IMR-90 (cell line): ENCODE measurements at regions not wholly inside any gene's neighbourhood (a gene's known extent, or its start where the extent isn't known, plus 50 kb on each side); places are given as distances from the start of the nearest gene placed in this dataset.

ENCODE experiments used
- ATAC-seq: fragments of 200-7000 bp; cut with Tn5 transposase; 2 replicates; pipeline ENCODE4 v1.9.1; 2020; ENCODE audit warnings: low read depth, mild to moderate bottlenecking, moderate library complexity
- BruUV-seq: library from RNA; stranded (reverse); fragments of 400-500 nt; replicated peaks from 2 replicates; lab custom pipeline; 2021; lab: Mats Ljungman, UMichigan
- CTCF ChIA-PET: fragments of 300-600 bp; formaldehyde crosslinking; extraction: SDS; loops from one replicate; lab custom pipeline; 2021; ENCODE audit warnings: antibody characterized with exemption; lab: Yijun Ruan, JAX
- POLR2A ChIA-PET: fragments of 300-600 bp; sonication (Branson Sonifier 250); formaldehyde crosslinking; loops from one replicate; lab custom pipeline; 2022; ENCODE audit warnings: antibody characterized with exemption; ENCODE audit not compliant: unreplicated experiment; lab: Charles Lee
- DNase-seq: peaks from one replicate; pipeline ENCODE4 v3.0.0; 2013
- H2AFZ ChIP-seq: replicated peaks from 2 replicates; pipeline ENCODE3; 2013; ENCODE audit warnings: low read length, mild to moderate bottlenecking; ENCODE audit not compliant: poor library complexity
- H2AK5ac ChIP-seq: 2 replicates; pipeline ENCODE4 v1.6.1; 2013; ENCODE audit warnings: low read depth, low read length, inconsistent platforms
- H2AK9ac ChIP-seq: replicated peaks from 2 replicates; pipeline ENCODE3; 2013; ENCODE audit warnings: mild to moderate bottlenecking, low read depth, low read length, moderate library complexity; ENCODE audit not compliant: poor library complexity
- H2BK120ac ChIP-seq: 2 replicates; pipeline ENCODE4 v1.6.1; 2013; ENCODE audit warnings: low read depth, low read length, inconsistent platforms
- H2BK15ac ChIP-seq: 3 replicates; pipeline ENCODE4 v1.6.1; 2013; ENCODE audit warnings: low read depth, low read length, inconsistent platforms
- H2BK20ac ChIP-seq: 2 replicates; pipeline ENCODE4 v1.6.1; 2013; ENCODE audit warnings: low read depth, mild to moderate bottlenecking, inconsistent platforms, low read length, moderate library complexity
- H2BK5ac ChIP-seq: 2 replicates; pipeline ENCODE4 v1.6.1; 2013; ENCODE audit warnings: mild to moderate bottlenecking, low read depth, low read length, inconsistent platforms; ENCODE audit not compliant: poor library complexity, severe bottlenecking
- H3K14ac ChIP-seq: replicated peaks from 2 replicates; pipeline ENCODE4 v1.6.1; 2013; ENCODE audit warnings: low read depth, low read length, inconsistent platforms
- H3K18ac ChIP-seq: 2 replicates; pipeline ENCODE4 v1.6.1; 2013; ENCODE audit warnings: low read depth, low read length, control low read depth
- H3K23ac ChIP-seq: 2 replicates; pipeline ENCODE4 v1.6.1; 2013; ENCODE audit warnings: low read depth, low read length, inconsistent platforms
- H3K27ac ChIP-seq: 2 replicates; pipeline ENCODE4 v1.5.1; 2013; ENCODE audit warnings: mild to moderate bottlenecking, control low read depth, low read length; ENCODE audit not compliant: insufficient read depth
- H3K27me3 ChIP-seq: 2 replicates; pipeline ENCODE4 v1.6.1; 2013; ENCODE audit warnings: low read length; ENCODE audit not compliant: control insufficient read depth, insufficient read depth
- H3K36me3 ChIP-seq: 2 replicates; pipeline ENCODE4 v1.6.1; 2013; ENCODE audit warnings: low read length, mixed read lengths; ENCODE audit not compliant: control insufficient read depth, insufficient read depth
- H3K4ac ChIP-seq: 2 replicates; pipeline ENCODE4 v1.6.1; 2013; ENCODE audit warnings: low read depth, low read length, inconsistent platforms
- H3K4me1 ChIP-seq: 2 replicates; pipeline ENCODE4 v1.6.1; 2013; ENCODE audit warnings: low read length, mixed read lengths; ENCODE audit not compliant: control insufficient read depth, insufficient read depth
- H3K4me2 ChIP-seq: 2 replicates; pipeline ENCODE4 v1.6.1; 2013; ENCODE audit warnings: low read depth, mild to moderate bottlenecking, control low read depth, low read length, moderate library complexity
- H3K4me3 ChIP-seq: 2 replicates; pipeline ENCODE4 v1.5.1; 2013; ENCODE audit warnings: low read depth, mild to moderate bottlenecking, control low read depth, low read length, moderate library complexity; ENCODE audit not compliant: insufficient read depth
- H3K56ac ChIP-seq: 2 replicates; pipeline ENCODE4 v1.6.1; 2013; ENCODE audit warnings: low read length, inconsistent platforms; ENCODE audit not compliant: insufficient read depth; ENCODE audit errors: extremely low read depth
- H3K79me1 ChIP-seq, 2 experiments: 2 replicates each; pipeline ENCODE4 v1.6.1; 2013; ENCODE audit warnings: low read length in 2 of 2, inconsistent platforms in 1 of 2, low read depth in 1 of 2
- H3K9ac ChIP-seq: 2 replicates; pipeline ENCODE4 v1.6.1; 2013; ENCODE audit warnings: low read depth, low read length, control low read depth
- H3K9me1 ChIP-seq: 2 replicates; pipeline ENCODE4 v1.6.1; 2013; ENCODE audit warnings: low read length, inconsistent platforms; ENCODE audit not compliant: insufficient read depth
- H3K9me3 ChIP-seq: 2 replicates; pipeline ENCODE4 v1.6.1; 2013; ENCODE audit warnings: low read length; ENCODE audit not compliant: control insufficient read depth, insufficient read depth
- H4K20me1 ChIP-seq: 2 replicates; pipeline ENCODE4 v1.6.1; 2013; ENCODE audit warnings: low read length, inconsistent platforms; ENCODE audit not compliant: insufficient read depth
- H4K5ac ChIP-seq: 2 replicates; pipeline ENCODE4 v1.6.1; 2013; ENCODE audit warnings: mild to moderate bottlenecking, low read depth, low read length, control low read depth
- H4K8ac ChIP-seq, 2 experiments: 2 replicates each; pipeline ENCODE4 v1.6.1; 2013; ENCODE audit warnings: low read depth in 2 of 2, low read length in 2 of 2, control low read depth in 1 of 2, inconsistent platforms in 1 of 2
- H4K91ac ChIP-seq: 2 replicates; pipeline ENCODE4 v1.6.1; 2013; ENCODE audit warnings: low read depth, low read length, inconsistent platforms; ENCODE audit not compliant: insufficient read depth
- WGBS, 2 experiments: methylation state at CpG; one replicate each; pipeline versions ENCODE4 v1.1.5 to v1.1.7; 2013; ENCODE audit warnings: missing lambda C conversion rate in 2 of 2; ENCODE audit not compliant: insufficient read length in 1 of 2; ENCODE audit errors: extremely low coverage in 2 of 2; 5-methylcytosine and 5-hydroxymethylcytosine counted together
- dilution Hi-C: fragments of 300-500 bp; cut with HindIII; formaldehyde crosslinking; loops from one replicate; pipeline ENCODE4 v1.14.3; 2018; ENCODE audit warnings: low sequenced_read_pairs; ENCODE audit not compliant: unreplicated experiment
- in situ Hi-C: fragments of 300-500 bp; cut with MboI; formaldehyde crosslinking; loops from 3 replicates; pipeline ENCODE4 v1.14.3; 2019; ENCODE audit warnings: low sequenced_read_pairs, inconsistent platforms, mixed read lengths
- intact Hi-C: fragments of 100-400 bp; cut with micrococcal nuclease; formaldehyde crosslinking; loops from 2 replicates; pipeline ENCODE4 v1.10.0; 2022
- TF ChIP-seq, protein P1 (sequence below): fragments of 150-350 bp; IDR thresholded peaks from 2 replicates; pipeline ENCODE4 v1.6.1; 2017; ENCODE audit warnings: mild to moderate bottlenecking, antibody characterized with exemption, low read length, low read depth

DNA sequence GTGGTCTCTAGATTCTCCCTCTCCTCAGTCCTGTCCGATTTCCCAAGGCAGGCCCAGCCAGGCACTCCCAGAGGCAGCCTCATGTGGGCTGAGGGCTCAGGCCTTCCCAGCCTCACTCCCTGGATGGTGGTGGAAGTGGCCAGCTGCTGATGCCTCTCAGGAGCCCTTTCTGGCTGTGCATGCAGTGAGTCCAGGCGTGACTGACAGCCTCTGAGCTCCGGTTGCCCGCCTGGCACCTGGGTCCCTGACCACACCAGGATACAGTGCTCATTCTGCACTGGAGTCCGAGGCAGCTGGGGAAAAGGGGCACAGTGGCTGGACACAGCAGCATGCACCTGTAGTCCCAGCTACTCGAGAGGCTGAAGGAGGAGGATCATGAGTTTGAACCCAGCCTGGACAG lies 132.6 kb downstream of the CUL2 start:
- no peak overlapping the region for H3K4me2 ChIP-seq
- POLR2A ChIA-PET = no interaction called here
- H3K4me1 ChIP-seq = no peaks in the 10 kb centered on the region
- DNase-seq (no peak), ATAC-seq (no peak)
- H3K27me3 ChIP-seq = peaks cover 2% of the 10 kb centered on the region
- H3K4me3 ChIP-seq = no peak overlapping the region
- no CpG with 5 or more reads among the region's 6 CpGs for WGBS, 2 experiments
- H3K4ac ChIP-seq = no peak overlapping the region
- no peak overlapping the region for H3K14ac ChIP-seq
- H2BK15ac ChIP-seq = no peak overlapping the region
- H3K23ac ChIP-seq = no peak overlapping the region
- CTCF ChIA-PET = no interaction called here
- no peak overlapping the region for H4K8ac ChIP-seq
- no peak overlapping the region for H3K27ac ChIP-seq
- dilution Hi-C loops = no loop called here
- H2BK20ac ChIP-seq = no peak overlapping the region
- BruUV-seq = no TSS peak
- no peaks in the 10 kb centered on the region for H3K79me1 ChIP-seq
- no peaks in the 10 kb centered on the region for H3K36me3 ChIP-seq
- no peak overlapping the region for H2BK120ac ChIP-seq
- TF ChIP-seq, protein P1, sequence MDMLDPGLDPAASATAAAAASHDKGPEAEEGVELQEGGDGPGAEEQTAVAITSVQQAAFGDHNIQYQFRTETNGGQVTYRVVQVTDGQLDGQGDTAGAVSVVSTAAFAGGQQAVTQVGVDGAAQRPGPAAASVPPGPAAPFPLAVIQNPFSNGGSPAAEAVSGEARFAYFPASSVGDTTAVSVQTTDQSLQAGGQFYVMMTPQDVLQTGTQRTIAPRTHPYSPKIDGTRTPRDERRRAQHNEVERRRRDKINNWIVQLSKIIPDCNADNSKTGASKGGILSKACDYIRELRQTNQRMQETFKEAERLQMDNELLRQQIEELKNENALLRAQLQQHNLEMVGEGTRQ = no peak
- H2AK5ac ChIP-seq = no peak overlapping the region
- H4K5ac ChIP-seq = no peak overlapping the region
- in situ Hi-C loops = no loop called here
- H3K18ac ChIP-seq = no peak overlapping the region
- H3K9me3 ChIP-seq = no peaks in the 10 kb centered on the region
- no peak overlapping the region for H2AK9ac ChIP-seq
- no peak overlapping the region for H3K56ac ChIP-seq
- H2BK5ac ChIP-seq = no peak overlapping the region
- no peak overlapping the region for H3K9ac ChIP-seq
- H4K20me1 ChIP-seq = no peaks in the 10 kb centered on the region
- intact Hi-C loops = loop anchor here (10.0 kb wide), 1 partner anchor 233 kb away; no protein-coding TSS in a partner anchor
- H3K9me1 ChIP-seq = no peaks in the 10 kb centered on the region
- no peak overlapping the region for H2AFZ ChIP-seq
- no peak overlapping the region for H4K91ac ChIP-seq
